H1 (cell line): ENCODE measurements at regions not wholly inside any gene's neighbourhood (a gene's known extent, or its start where the extent isn't known, plus 50 kb on each side); places are given as distances from the start of the nearest gene placed in this dataset.
A peak's percentile ranks its signal among the peaks of the same experiment; 100 is the strongest.

Experiments
- CTCF ChIA-PET: fragments of 300-600 bp; sonication (Branson Sonifier 250); formaldehyde crosslinking; loops from one replicate; lab custom pipeline; 2021; ENCODE audit not compliant: partially characterized antibody; lab: Charles Lee
- POLR2A ChIA-PET: fragments of 300-600 bp; sonication (Branson Sonifier 250); formaldehyde crosslinking; loops from one replicate; lab custom pipeline; 2021; ENCODE audit warnings: inconsistent platforms; ENCODE audit not compliant: partially characterized antibody; lab: Charles Lee
- DNase-seq, 2 experiments: peaks; one replicate each; pipeline versions ENCODE4 v3.0.0 to v3.0.0-alpha.2; 2010 to 2022; ENCODE audit warnings: low spot score in 2 of 2, low read depth in 1 of 2, mixed read lengths in 1 of 2
- FAIRE-seq: peaks from 2 replicates; lab custom pipeline; 2011; peaks lifted over from hg19 to GRCh38; lab: Jason Lieb, UNC
- H2AFZ ChIP-seq: 2 replicates; pipeline ENCODE4 v1.8.1; 2012; ENCODE audit warnings: low read length, inconsistent platforms
- H2AK5ac ChIP-seq: 2 replicates; pipeline ENCODE4 v1.6.1; 2013; ENCODE audit warnings: low read depth, low read length
- H2BK120ac ChIP-seq: replicated peaks from 2 replicates; pipeline ENCODE3; 2013; ENCODE audit warnings: low read depth, low read length, inconsistent platforms
- H2BK12ac ChIP-seq: 2 replicates; pipeline ENCODE4 v1.6.1; 2013; ENCODE audit warnings: low read depth, low read length
- H2BK15ac ChIP-seq: 2 replicates; pipeline ENCODE4 v1.6.1; 2013; ENCODE audit warnings: low read length
- H2BK20ac ChIP-seq: 2 replicates; pipeline ENCODE4 v1.6.1; 2013; ENCODE audit warnings: low read length
- H2BK5ac ChIP-seq: 2 replicates; pipeline ENCODE4 v1.6.1; 2013; ENCODE audit warnings: low read depth, low read length
- H3K14ac ChIP-seq: 2 replicates; pipeline ENCODE4 v1.6.1; 2013; ENCODE audit warnings: inconsistent platforms; ENCODE audit not compliant: insufficient read length
- H3K18ac ChIP-seq: 2 replicates; pipeline ENCODE4 v1.6.1; 2013; ENCODE audit warnings: low read length; ENCODE audit errors: extremely low read depth
- H3K23ac ChIP-seq: 2 replicates; pipeline ENCODE4 v1.6.1; 2013; ENCODE audit warnings: inconsistent platforms; ENCODE audit not compliant: insufficient read length
- H3K23me2 ChIP-seq: 2 replicates; pipeline ENCODE4 v1.6.1; 2013; ENCODE audit warnings: low read depth, low read length
- H3K27ac ChIP-seq: 2 replicates; pipeline ENCODE4 v1.6.1; 2011; ENCODE audit warnings: low read depth, low read length, inconsistent platforms
- H3K27me3 ChIP-seq, 4 experiments: replicated peaks in 1 of 4; 1 replicate in 1 of 4; 2 replicates in 3 of 4; pipeline versions ENCODE4 v1.6.1 to v1.8.1; 2011 to 2013; ENCODE audit warnings: low read length in 3 of 4, mild to moderate bottlenecking in 3 of 4, inconsistent platforms in 2 of 4, mixed read lengths in 2 of 4, moderate library complexity in 1 of 4; ENCODE audit not compliant: control insufficient read depth in 3 of 4, insufficient read depth in 3 of 4; ENCODE audit errors: extremely low read depth in 1 of 4
- H3K36me3 ChIP-seq, 4 experiments: 2 replicates each; pipeline versions ENCODE4 v1.6.1 to v1.8.1; 2011 to 2013; ENCODE audit warnings: mild to moderate bottlenecking in 4 of 4, low read length in 3 of 4, moderate library complexity in 2 of 4, control low read depth in 1 of 4, inconsistent platforms in 1 of 4; ENCODE audit not compliant: insufficient read depth in 4 of 4, control insufficient read depth in 2 of 4
- H3K4ac ChIP-seq: replicated peaks from 2 replicates; pipeline ENCODE3; 2013; ENCODE audit warnings: low read length, low read depth, mixed read lengths, inconsistent platforms; ENCODE audit not compliant: insufficient read length
- H3K4me1 ChIP-seq, 4 experiments: replicated peaks in 1 of 4; 1 replicate in 1 of 4; 2 replicates in 3 of 4; pipeline versions ENCODE4 v1.6.1 to v1.8.1; 2011 to 2013; ENCODE audit warnings: low read length in 3 of 4, inconsistent platforms in 2 of 4, mixed read lengths in 1 of 4; ENCODE audit not compliant: insufficient read depth in 4 of 4, control insufficient read depth in 3 of 4
- H3K4me2 ChIP-seq, 2 experiments: 2 replicates each; pipeline versions ENCODE4 v1.6.1 to v1.8.1; 2011 to 2013; ENCODE audit warnings: low read depth in 2 of 2, low read length in 2 of 2, control low read depth in 1 of 2, inconsistent platforms in 1 of 2, mild to moderate bottlenecking in 1 of 2; ENCODE audit not compliant: insufficient read depth in 1 of 2
- H3K4me3 ChIP-seq, 4 experiments: fragments of 200-600, 300-600 bp in 1 of 4; sonication (generic), shearing (Covaris generic), sonication (Bioruptor Twin) in 1 of 4; 2 replicates each; pipeline versions ENCODE4 v1.5.1 to v1.8.1; 2011 to 2016; ENCODE audit warnings: low read length in 4 of 4, low read depth in 3 of 4, control low read depth in 2 of 4, inconsistent platforms in 2 of 4, mild to moderate bottlenecking in 2 of 4, mixed read lengths in 1 of 4, moderate library complexity in 1 of 4; ENCODE audit not compliant: insufficient read depth in 2 of 4; ENCODE audit errors: extremely low read depth in 1 of 4
- H3K56ac ChIP-seq: replicated peaks from 2 replicates; pipeline ENCODE3; 2013; ENCODE audit warnings: low read depth, mild to moderate bottlenecking, mixed read lengths, low read length, inconsistent platforms; ENCODE audit not compliant: insufficient read length
- H3K79me1 ChIP-seq: 2 replicates; pipeline ENCODE4 v1.6.1; 2013; ENCODE audit warnings: low read depth, low read length, control low read depth
- H3K79me2 ChIP-seq, 2 experiments: 2 replicates each; pipeline versions ENCODE4 v1.6.1 to v1.8.1; 2012 to 2013; ENCODE audit warnings: low read length in 2 of 2, mild to moderate bottlenecking in 2 of 2, inconsistent platforms in 1 of 2; ENCODE audit not compliant: insufficient read depth in 2 of 2, control insufficient read depth in 1 of 2
- H3K9ac ChIP-seq, 4 experiments: replicated peaks in 1 of 4; 1 replicate in 1 of 4; 2 replicates in 3 of 4; pipeline versions ENCODE4 v1.6.1 to v1.8.1; 2011 to 2013; ENCODE audit warnings: low read depth in 3 of 4, low read length in 3 of 4, control low read depth in 2 of 4, mild to moderate bottlenecking in 2 of 4, moderate library complexity in 2 of 4, inconsistent platforms in 1 of 4; ENCODE audit errors: extremely low read depth in 1 of 4
- H3K9me3 ChIP-seq, 2 experiments: 2 replicates each; pipeline versions ENCODE4 v1.6.1 to v1.8.1; 2012 to 2013; ENCODE audit warnings: mild to moderate bottlenecking in 2 of 2, moderate library complexity in 2 of 2, control low read depth in 1 of 2, inconsistent platforms in 1 of 2, low read depth in 1 of 2, low read length in 1 of 2, mixed read lengths in 1 of 2; ENCODE audit not compliant: insufficient read depth in 2 of 2
- H4K20me1 ChIP-seq, 2 experiments: replicated peaks in 1 of 2; 2 replicates each; pipeline versions ENCODE3 to v1.8.1; 2011 to 2013; ENCODE audit warnings: inconsistent platforms in 2 of 2, low read length in 2 of 2, mild to moderate bottlenecking in 1 of 2; ENCODE audit not compliant: insufficient read depth in 2 of 2, control insufficient read depth in 1 of 2
- H4K5ac ChIP-seq: 2 replicates; pipeline ENCODE4 v1.6.1; 2013; ENCODE audit warnings: low read length, low read depth, mixed read lengths, inconsistent platforms; ENCODE audit not compliant: insufficient read length
- H4K8ac ChIP-seq: 2 replicates; pipeline ENCODE4 v1.8.0; 2013; ENCODE audit warnings: mild to moderate bottlenecking, moderate library complexity, low read length, inconsistent platforms; ENCODE audit not compliant: insufficient read depth; ENCODE audit errors: extremely low read depth
- H4K91ac ChIP-seq: replicated peaks from 2 replicates; pipeline ENCODE3; 2013; ENCODE audit warnings: low read length, mixed read lengths, inconsistent platforms; ENCODE audit not compliant: insufficient read length
- EGR1 ChIP-seq: IDR thresholded peaks from 2 replicates; pipeline ENCODE4 v1.6.1; 2011; ENCODE audit warnings: low read depth, low read length, borderline replicate concordance
- EZH2 ChIP-seq: fragments of 200-600 bp; sonication (generic); IDR thresholded peaks from 2 replicates; pipeline ENCODE4 v1.7.1; 2012; ENCODE audit warnings: low read depth, mild to moderate bottlenecking, moderate library complexity, low read length, inconsistent platforms; ENCODE audit not compliant: severe bottlenecking
- KDM4A ChIP-seq: IDR thresholded peaks from one replicate; pipeline ENCODE4 v1.7.1; 2012; ENCODE audit warnings: low read depth, mild to moderate bottlenecking, moderate library complexity, low read length, inconsistent platforms; ENCODE audit not compliant: severe bottlenecking
- KDM5A ChIP-seq: fragments of 200-600 bp; IDR thresholded peaks from 2 replicates; pipeline ENCODE4 v1.7.1; 2012; ENCODE audit warnings: mild to moderate bottlenecking, low read length, inconsistent platforms, mixed read lengths
- RXRA ChIP-seq: IDR thresholded peaks from 2 replicates; pipeline ENCODE4 v1.6.1; 2011; ENCODE audit warnings: low read depth, mild to moderate bottlenecking, low read length, moderate library complexity; ENCODE audit not compliant: insufficient read depth
- SP4 ChIP-seq: IDR thresholded peaks from 2 replicates; pipeline ENCODE4 v1.6.1; 2012; ENCODE audit warnings: low read length, inconsistent platforms
- WGBS, 2 experiments: shearing (Covaris generic) in 1 of 2; methylation state at CpG; one replicate each; pipeline versions ENCODE4 v1.1.6 to v1.1.7; 2013 to 2015; ENCODE audit warnings: low lambda C conversion rate in 2 of 2, mixed read lengths in 2 of 2, inconsistent platforms in 1 of 2, low coverage in 1 of 2, missing lambda C conversion rate in 1 of 2; ENCODE audit not compliant: insufficient replicate concordance in 2 of 2, insufficient coverage in 1 of 2, insufficient read length in 1 of 2; ENCODE audit errors: extremely low coverage in 1 of 2, missing lambda C conversion rate in 1 of 2; 5-methylcytosine and 5-hydroxymethylcytosine counted together

DNA sequence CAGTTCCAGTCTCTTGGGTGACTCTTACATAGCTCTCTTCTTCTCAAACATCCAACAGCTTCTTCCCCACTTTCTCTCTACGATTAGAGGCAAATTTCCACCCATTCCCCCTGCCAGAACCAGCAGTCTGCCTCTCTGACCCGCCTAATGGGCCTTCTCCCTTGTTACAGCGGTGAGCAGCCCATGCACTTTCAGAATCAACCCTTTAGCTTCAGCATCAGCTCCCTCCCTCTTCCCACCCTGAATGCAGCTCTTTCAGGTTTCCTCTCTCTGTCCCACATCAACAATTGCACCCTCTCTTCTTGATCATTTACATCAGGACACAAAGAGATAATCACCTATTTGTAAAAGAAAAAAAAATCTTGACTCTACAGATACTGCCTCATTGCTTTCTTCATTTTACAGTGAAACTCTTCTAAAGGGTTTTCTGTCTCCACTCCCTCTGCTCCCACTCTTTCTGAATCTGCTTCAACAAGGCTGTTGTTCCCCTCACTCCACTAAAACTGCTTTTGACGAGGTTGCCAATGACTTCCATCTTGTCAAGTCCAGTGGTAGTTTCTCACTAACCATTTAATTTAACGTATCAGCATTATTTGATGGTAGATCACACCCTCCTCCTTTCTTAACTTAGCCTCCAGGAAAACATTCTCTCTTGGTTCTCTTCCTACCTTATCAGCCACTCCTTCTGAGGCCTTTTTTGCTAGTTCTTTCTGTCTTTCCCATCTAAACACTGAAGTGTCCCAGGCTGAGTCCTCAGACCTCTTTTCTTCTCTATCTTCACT lies 106.6 kb downstream of the NPY start:
- peak overlapping the region in 1 of 2 experiments; percentile 26; a peak in 2 of 4 replicates for H3K4me2 ChIP-seq
- no peaks in the 10 kb centered on the region for H3K9me3 ChIP-seq
- POLR2A ChIA-PET, result interaction anchor here (0.6 to 2.5 kb wide), 9 partner anchors 9 to 198 kb away, joined by 3 to 23 read pairs (median 4); no protein-coding TSS in a partner anchor
- H4K5ac ChIP-seq, result no peak overlapping the region
- 72% methylated on average over 5 of the region's 5 CpGs; no CpG with 5 or more reads in 1 of the 2 experiments for WGBS, 2 experiments
- no peaks in the 10 kb centered on the region for H4K20me1 ChIP-seq
- peak in 1 of 2 experiments; percentile 43 for DNase-seq
- no peak overlapping the region for H3K4me3 ChIP-seq
- peak overlapping the region; percentile 96 for H2BK20ac ChIP-seq
- H3K4me1 ChIP-seq, result peaks cover 1 to 27% (median 17%) of the 10 kb centered on the region in 4 experiments; a peak in 6 of 7 replicates
- no peak overlapping the region for H3K56ac ChIP-seq
- H3K23ac ChIP-seq, result no peak overlapping the region
- H2BK12ac ChIP-seq, result peak overlapping the region; percentile 32
- no peak overlapping the region for H3K14ac ChIP-seq
- no peak overlapping the region for H3K27ac ChIP-seq
- H4K8ac ChIP-seq, result no peak overlapping the region
- H3K36me3 ChIP-seq, result no peaks in the 10 kb centered on the region; a peak in 1 of 8 replicates
- H2BK15ac ChIP-seq, result peak overlapping the region; percentile 12; the same call in 1 of the 2 replicates
- H4K91ac ChIP-seq, result peak overlapping the region; percentile 18
- peaks cover 4% of the 10 kb centered on the region; the same call in 1 of the 2 replicates for H3K79me1 ChIP-seq
- H3K23me2 ChIP-seq, result peaks cover 5% of the 10 kb centered on the region
- CTCF ChIA-PET, result interaction anchor here (0.6 to 4.2 kb wide), 5 partner anchors 9 to 276 kb away, joined by 3 to 28 read pairs (median 5); no protein-coding TSS in a partner anchor
- peak overlapping the region; percentile 66; the same call in 1 of the 2 replicates for H2BK5ac ChIP-seq
- H3K9ac ChIP-seq, result no peak overlapping the region; a peak in 1 of 7 replicates
- peak overlapping the region; percentile 58 for H2BK120ac ChIP-seq
- H2AFZ ChIP-seq, result no peak overlapping the region
- H3K79me2 ChIP-seq, result peaks cover 4 to 66% of the 10 kb centered on the region in 2 experiments; a peak in 3 of 4 replicates
- no peak overlapping the region for H3K4ac ChIP-seq
- peak; percentile 39 for FAIRE-seq
- 0 out of 2 replicates have a peak overlapping the region, but pooled peaks have one; percentile 59 for H2AK5ac ChIP-seq
- H3K18ac ChIP-seq, result peak overlapping the region; percentile 80
- H3K27me3 ChIP-seq, result no peaks in the 10 kb centered on the region
- TF ChIP-seq SP4, result no peak
- TF ChIP-seq KDM5A, result no peak
- TF ChIP-seq KDM4A, result no peak
- no peak for TF ChIP-seq RXRA
- TF ChIP-seq EGR1, result no peak
- no peak for TF ChIP-seq EZH2
